MCF 10A (cell line): ENCODE measurements at regions not wholly inside any gene's neighbourhood (a gene's known extent, or its start where the extent isn't known, plus 50 kb on each side); places are given as distances from the start of the nearest gene placed in this dataset.
A peak's percentile ranks its signal among the peaks of the same experiment; 100 is the strongest.

ENCODE experiments used
- BruUV-seq: library from RNA; stranded (reverse); fragments of 400-500 nt; replicated peaks from 2 replicates; lab custom pipeline; 2021; lab: Mats Ljungman, UMichigan
- CTCF ChIA-PET: fragments of 300-600 bp; sonication (Branson Sonifier 250); formaldehyde crosslinking; extraction: SDS; loops from one replicate; lab custom pipeline; 2021; ENCODE audit warnings: antibody characterized with exemption, inconsistent platforms; lab: Yijun Ruan, JAX
- POLR2A ChIA-PET: fragments of 300-600, 350-650 bp; sonication (Branson Sonifier 250); formaldehyde crosslinking; extraction: SDS; loops from one replicate; lab custom pipeline; 2020; ENCODE audit warnings: antibody characterized with exemption, inconsistent platforms; lab: Yijun Ruan, JAX
- DNase-seq: peaks from one replicate; pipeline ENCODE4 v3.0.0-alpha.2; 2018; ENCODE audit not compliant: unreplicated experiment
- H3K27ac Mint-ChIP-seq: one replicate; pipeline ENCODE4 v1.8.0; 2022; ENCODE audit warnings: mild to moderate bottlenecking, low read depth, mixed read lengths; ENCODE audit not compliant: unreplicated experiment
- H3K27me3 Mint-ChIP-seq: one replicate; pipeline ENCODE4 v1.8.0; 2022; ENCODE audit warnings: mixed read lengths; ENCODE audit not compliant: insufficient read depth, unreplicated experiment
- H3K36me3 Mint-ChIP-seq: one replicate; pipeline ENCODE4 v1.8.0; 2022; ENCODE audit warnings: mild to moderate bottlenecking, moderate library complexity, mixed read lengths; ENCODE audit not compliant: insufficient read depth, unreplicated experiment
- H3K4me1 Mint-ChIP-seq: one replicate; pipeline ENCODE4 v1.8.0; 2022; ENCODE audit warnings: mixed read lengths; ENCODE audit not compliant: insufficient read depth, unreplicated experiment
- H3K4me3 Mint-ChIP-seq: one replicate; pipeline ENCODE4 v1.8.0; 2022; ENCODE audit warnings: mild to moderate bottlenecking, moderate library complexity, mixed read lengths; ENCODE audit not compliant: unreplicated experiment
- H3K9me3 Mint-ChIP-seq: one replicate; pipeline ENCODE4 v1.8.0; 2022; ENCODE audit warnings: mixed read lengths; ENCODE audit not compliant: unreplicated experiment
- intact Hi-C: fragments of 100-400 bp; cut with micrococcal nuclease; formaldehyde crosslinking; loops from 2 replicates; pipeline ENCODE4 v1.14.1; 2022
- TF ChIP-seq, protein P1 (sequence below): fragments of 200-600 bp; IDR thresholded peaks from one replicate; pipeline ENCODE4 v1.8.0; 2022; ENCODE audit warnings: antibody characterized with exemption, mild to moderate bottlenecking; ENCODE audit not compliant: unreplicated experiment

DNA sequence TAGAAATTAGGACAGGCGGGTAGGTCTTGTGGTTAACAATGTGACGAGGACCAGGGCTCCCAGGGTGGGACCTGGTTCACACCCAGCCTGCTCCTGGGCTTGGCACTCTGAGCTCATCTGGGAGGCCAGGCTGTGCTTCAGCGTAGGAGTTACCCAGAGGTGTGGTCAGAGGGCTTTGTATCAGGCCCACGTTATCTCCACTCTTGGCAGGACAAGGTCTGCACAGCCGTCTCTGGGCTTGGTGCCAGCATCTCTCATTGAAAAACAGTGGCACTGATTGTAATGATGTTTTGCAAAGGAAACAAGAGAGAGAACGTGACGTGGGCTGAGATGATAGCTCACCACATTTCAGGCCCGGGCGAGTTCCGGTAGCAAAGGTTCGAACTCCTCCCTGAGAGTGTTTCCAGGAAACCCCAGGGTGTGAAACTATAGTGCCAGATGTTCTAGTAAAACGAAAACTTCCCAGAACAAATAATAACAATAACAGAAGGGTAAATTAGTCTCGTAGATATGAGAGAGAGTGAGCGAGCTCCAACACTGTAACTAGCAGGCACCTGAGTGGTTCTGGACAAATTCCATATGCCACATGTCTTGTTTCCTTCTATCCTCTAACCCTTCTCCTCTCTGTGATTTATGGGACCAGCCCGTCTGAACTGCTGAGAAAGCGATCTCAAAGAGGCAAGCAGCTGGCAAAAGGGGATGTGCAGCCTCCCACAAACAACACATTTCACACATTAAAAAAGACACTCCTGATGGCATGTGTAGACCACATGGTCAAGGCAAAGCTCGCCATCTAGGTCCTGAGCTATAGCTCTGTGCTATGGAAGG, 227.3 kb downstream of the KTN1 start:
- TF ChIP-seq, protein P1, sequence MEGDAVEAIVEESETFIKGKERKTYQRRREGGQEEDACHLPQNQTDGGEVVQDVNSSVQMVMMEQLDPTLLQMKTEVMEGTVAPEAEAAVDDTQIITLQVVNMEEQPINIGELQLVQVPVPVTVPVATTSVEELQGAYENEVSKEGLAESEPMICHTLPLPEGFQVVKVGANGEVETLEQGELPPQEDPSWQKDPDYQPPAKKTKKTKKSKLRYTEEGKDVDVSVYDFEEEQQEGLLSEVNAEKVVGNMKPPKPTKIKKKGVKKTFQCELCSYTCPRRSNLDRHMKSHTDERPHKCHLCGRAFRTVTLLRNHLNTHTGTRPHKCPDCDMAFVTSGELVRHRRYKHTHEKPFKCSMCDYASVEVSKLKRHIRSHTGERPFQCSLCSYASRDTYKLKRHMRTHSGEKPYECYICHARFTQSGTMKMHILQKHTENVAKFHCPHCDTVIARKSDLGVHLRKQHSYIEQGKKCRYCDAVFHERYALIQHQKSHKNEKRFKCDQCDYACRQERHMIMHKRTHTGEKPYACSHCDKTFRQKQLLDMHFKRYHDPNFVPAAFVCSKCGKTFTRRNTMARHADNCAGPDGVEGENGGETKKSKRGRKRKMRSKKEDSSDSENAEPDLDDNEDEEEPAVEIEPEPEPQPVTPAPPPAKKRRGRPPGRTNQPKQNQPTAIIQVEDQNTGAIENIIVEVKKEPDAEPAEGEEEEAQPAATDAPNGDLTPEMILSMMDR = no peak
- intact Hi-C loops = no loop called here
- no TSS peak for BruUV-seq
- Mint-ChIP-seq H3K4me3 (peak overlapping the region; percentile 42), H3K36me3 (no peaks in the 10 kb centered on the region), H3K27ac (peak overlapping the region; percentile 97), H3K9me3 (peaks cover 11% of the 10 kb centered on the region), H3K4me1 (peaks cover 47% of the 10 kb centered on the region), H3K27me3 (no peaks in the 10 kb centered on the region)
- DNase-seq = peak; percentile 98
- ChIA-PET POLR2A (interaction anchor here (0.6 to 2.7 kb wide), 19 partner anchors 9 to 533 kb away, joined by 3 to 23 read pairs (median 5); no protein-coding TSS in a partner anchor), CTCF (interaction anchor here (0.7 to 3.0 kb wide), 9 partner anchors 12 to 159 kb away, joined by 3 to 12 read pairs (median 3); no protein-coding TSS in a partner anchor)

DNA sequence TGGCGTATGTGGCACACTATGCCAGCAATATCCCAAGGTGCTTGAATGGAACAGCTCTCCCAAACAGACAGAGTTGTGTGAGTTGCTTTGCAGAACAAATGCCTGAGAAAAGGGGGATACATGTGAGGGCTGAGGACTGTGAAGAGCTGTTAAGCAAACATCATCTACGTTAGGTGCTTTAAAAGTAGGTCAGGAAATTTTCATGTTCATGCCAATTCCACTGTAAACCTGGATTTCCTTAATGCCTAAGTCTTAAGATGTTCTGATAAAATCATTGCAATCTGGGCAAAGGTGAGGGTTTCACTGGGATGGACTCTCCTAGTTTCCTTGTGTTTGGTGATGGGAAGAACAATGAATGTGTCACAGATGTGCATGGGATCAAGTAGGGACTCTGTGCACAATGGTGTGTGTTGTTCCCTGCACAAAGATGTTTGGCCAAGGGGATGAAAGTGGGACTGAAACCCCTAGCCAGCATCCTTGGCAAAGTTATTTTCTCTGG, 227.9 kb downstream of the KTN1 start:
- ChIA-PET POLR2A (interaction anchor here (0.6 to 2.7 kb wide), 14 partner anchors 17 to 532 kb away, joined by 3 to 23 read pairs (median 4); no protein-coding TSS in a partner anchor), CTCF (interaction anchor here (0.7 to 3.0 kb wide), 7 partner anchors 13 to 103 kb away, joined by 3 to 12 read pairs (median 3); no protein-coding TSS in a partner anchor)
- TF ChIP-seq, protein P1 = no peak
- H3K27me3 Mint-ChIP-seq = no peaks in the 10 kb centered on the region
- intact Hi-C loops = no loop called here
- DNase-seq = no peak
- no TSS peak for BruUV-seq
- no peaks in the 10 kb centered on the region for H3K36me3 Mint-ChIP-seq
- H3K9me3 Mint-ChIP-seq = peaks cover 7% of the 10 kb centered on the region
- H3K4me3 Mint-ChIP-seq = peak overlapping the region; percentile 42
- peaks cover 50% of the 10 kb centered on the region for H3K4me1 Mint-ChIP-seq
- peak overlapping the region; percentile 97 for H3K27ac Mint-ChIP-seq

DNA sequence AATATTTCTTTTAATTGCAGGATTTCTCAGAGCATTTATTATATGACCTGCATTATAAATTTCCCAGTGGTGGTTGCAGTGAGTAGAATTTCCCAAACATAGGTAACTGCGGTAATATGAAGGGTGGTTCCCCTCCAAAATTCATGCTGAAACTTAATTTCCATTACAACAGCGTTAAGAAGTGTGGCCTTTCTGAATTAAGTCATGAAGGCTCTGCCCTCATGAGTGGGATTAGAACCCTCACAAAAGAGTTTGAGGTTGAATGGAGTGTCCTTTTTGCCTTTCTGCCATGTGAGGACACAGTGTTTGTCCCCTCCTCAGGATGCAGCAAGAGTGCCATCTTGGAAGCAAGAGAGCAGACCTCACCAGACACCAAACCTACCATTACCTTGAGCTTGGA, 233.6 kb downstream of the KTN1 start:
- peaks cover 7% of the 10 kb centered on the region for H3K9me3 Mint-ChIP-seq
- BruUV-seq = no TSS peak
- DNase-seq = no peak
- POLR2A ChIA-PET = no interaction called here
- TF ChIP-seq, protein P1 = no peak
- no peaks in the 10 kb centered on the region for H3K36me3 Mint-ChIP-seq
- H3K27me3 Mint-ChIP-seq = no peaks in the 10 kb centered on the region
- peaks cover 12% of the 10 kb centered on the region for H3K4me1 Mint-ChIP-seq
- no peak overlapping the region for H3K4me3 Mint-ChIP-seq
- intact Hi-C loops = no loop called here
- H3K27ac Mint-ChIP-seq = no peak overlapping the region
- CTCF ChIA-PET = no interaction called here

DNA sequence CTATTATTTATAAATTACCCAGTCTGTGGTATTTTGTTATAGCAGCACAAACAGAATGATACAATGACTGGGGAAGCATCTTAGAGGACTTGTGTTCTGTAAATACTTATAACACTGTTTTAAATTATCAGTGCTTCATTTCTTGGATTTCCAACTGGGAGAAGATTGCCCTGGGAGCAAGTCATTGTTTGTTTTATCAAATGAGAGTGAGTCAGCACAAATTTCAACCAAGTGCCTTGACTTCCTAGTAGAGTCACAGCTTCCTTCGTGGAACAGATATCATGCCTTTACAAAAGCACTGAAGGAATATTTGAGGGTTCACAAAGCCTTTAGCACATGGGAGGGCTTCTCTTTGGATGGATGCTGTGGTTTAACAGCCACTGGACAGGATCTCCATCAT, 234.1 kb downstream of the KTN1 start:
- Mint-ChIP-seq H3K36me3 (no peaks in the 10 kb centered on the region), H3K9me3 (peaks cover 7% of the 10 kb centered on the region), H3K27ac (no peak overlapping the region), H3K4me3 (no peak overlapping the region), H3K27me3 (no peaks in the 10 kb centered on the region), H3K4me1 (peaks cover 12% of the 10 kb centered on the region)
- ChIA-PET CTCF (no interaction called here), POLR2A (no interaction called here)
- no TSS peak for BruUV-seq
- DNase-seq = no peak
- TF ChIP-seq, protein P1 = no peak
- intact Hi-C loops = no loop called here
